Keratinocyte (primary cell): ENCODE measurements at regions not wholly inside any gene's neighbourhood (a gene's known extent, or its start where the extent isn't known, plus 50 kb on each side); places are given as distances from the start of the nearest gene placed in this dataset.

ENCODE experiments used
- DNase-seq: peaks from one replicate; pipeline ENCODE4 v3.0.0-alpha.2; 2011; ENCODE audit warnings: low read depth, missing footprints, low spot score
- FAIRE-seq: peaks from 2 replicates; lab custom pipeline; 2011; peaks lifted over from hg19 to GRCh38; lab: Jason Lieb, UNC
- H2AFZ ChIP-seq: 2 replicates; pipeline ENCODE4 v1.6.0; 2012; ENCODE audit warnings: low read length, control low read depth, inconsistent platforms; ENCODE audit not compliant: control insufficient read depth
- H3K27ac ChIP-seq: 2 replicates; pipeline ENCODE4 v1.5.1; 2011; ENCODE audit warnings: low read length; ENCODE audit not compliant: control insufficient read depth, insufficient read depth
- H3K27me3 ChIP-seq: 3 replicates; pipeline ENCODE4 v1.6.0; 2011; ENCODE audit warnings: low read length; ENCODE audit not compliant: control insufficient read depth, insufficient read depth; ENCODE audit errors: extremely low read depth
- H3K36me3 ChIP-seq, 2 experiments: 2 replicates in 1 of 2; 3 replicates in 1 of 2; pipeline ENCODE4 v1.5.1; 2011; ENCODE audit warnings: low read length in 2 of 2, mild to moderate bottlenecking in 1 of 2; ENCODE audit not compliant: control insufficient read depth in 2 of 2, insufficient read depth in 2 of 2; ENCODE audit errors: extremely low read depth in 1 of 2
- H3K4me1 ChIP-seq: 3 replicates; pipeline ENCODE4 v1.5.1; 2011; ENCODE audit warnings: low read length; ENCODE audit not compliant: control insufficient read depth, insufficient read depth; ENCODE audit errors: extremely low read depth
- H3K4me2 ChIP-seq: 3 replicates; pipeline ENCODE4 v1.6.0; 2011; ENCODE audit warnings: low read depth, low read length; ENCODE audit not compliant: control insufficient read depth, insufficient read depth; ENCODE audit errors: extremely low read depth
- H3K4me3 ChIP-seq, 3 experiments: fragments of 200-600 bp in 1 of 3; sonication (generic) in 1 of 3; 2 replicates in 2 of 3; 3 replicates in 1 of 3; pipeline ENCODE4 v1.5.1; 2011 to 2016; ENCODE audit warnings: low read length in 3 of 3, mild to moderate bottlenecking in 3 of 3, control low read depth in 2 of 3, inconsistent platforms in 1 of 3, low read depth in 1 of 3, mixed read lengths in 1 of 3, mixed run types in 1 of 3, moderate library complexity in 1 of 3; ENCODE audit not compliant: control insufficient read depth in 2 of 3, insufficient read depth in 2 of 3; ENCODE audit errors: extremely low read depth in 1 of 3
- H3K79me2 ChIP-seq: 2 replicates; pipeline ENCODE4 v1.6.0; 2012; ENCODE audit warnings: low read length; ENCODE audit not compliant: control insufficient read depth, insufficient read depth
- H3K9ac ChIP-seq: 3 replicates; pipeline ENCODE4 v1.6.0; 2011; ENCODE audit warnings: low read length; ENCODE audit not compliant: control insufficient read depth, insufficient read depth; ENCODE audit errors: extremely low read depth
- H3K9me1 ChIP-seq: 3 replicates; pipeline ENCODE4 v1.6.0; 2011; ENCODE audit warnings: low read length; ENCODE audit not compliant: control insufficient read depth, insufficient read depth; ENCODE audit errors: extremely low read depth
- H3K9me3 ChIP-seq: 2 replicates; pipeline ENCODE4 v1.5.1; 2012; ENCODE audit warnings: low read depth, low read length; ENCODE audit not compliant: control insufficient read depth
- H4K20me1 ChIP-seq: 3 replicates; pipeline ENCODE4 v1.6.0; 2011; ENCODE audit warnings: low read length; ENCODE audit not compliant: control insufficient read depth, insufficient read depth; ENCODE audit errors: extremely low read depth
- CTCF ChIP-seq, 3 experiments: IDR thresholded peaks in 1 of 3; conservative IDR thresholded peaks in 1 of 3; optimal IDR thresholded peaks in 1 of 3; 2 replicates in 2 of 3; 3 replicates in 1 of 3; pipeline versions ENCODE3 to v1.5.1; 2011; ENCODE audit warnings: low read length in 3 of 3, mild to moderate bottlenecking in 3 of 3, moderate library complexity in 2 of 3, control low read depth in 1 of 3, inconsistent platforms in 1 of 3; ENCODE audit not compliant: insufficient read depth in 2 of 3; ENCODE audit errors: extremely low read depth in 1 of 3
- EZH2 ChIP-seq: IDR thresholded peaks from one replicate; pipeline ENCODE4 v1.6.1; 2012; ENCODE audit warnings: inconsistent platforms, mild to moderate bottlenecking, low read length, moderate library complexity
- dilution Hi-C: fragments of 300-500 bp; cut with MboI; formaldehyde crosslinking; loops from one replicate; pipeline ENCODE4 v1.7.0; 2020; ENCODE audit warnings: low sequenced_read_pairs; ENCODE audit not compliant: extremely low pct_ligation_motif_present

- TF ChIP-seq EZH2 (no peak), CTCF (optimal IDR thresholded peaks at IDR 0.05 in 1 of 3, IDR thresholded peaks at IDR 0.05 in 1 of 3, conservative IDR thresholded peaks at IDR 0.05 in 1 of 3; ENCODE audit: extremely low read depth in 1 of 3, insufficient read depth in 2 of 3, low read length in 3 of 3) (no peak)
- Histone ChIP-seq H3K4me3 (no peak overlapping the region), H3K9ac (no peak overlapping the region), H3K79me2 (no peaks in the 10 kb centered on the region), H3K27me3 (no peaks in the 10 kb centered on the region), H3K4me1 (no peaks in the 10 kb centered on the region), H3K36me3 (no peaks in the 10 kb centered on the region), H3K4me2 (no peak overlapping the region), H2AFZ (no peak overlapping the region), H4K20me1 (no peaks in the 10 kb centered on the region), H3K9me1 (no peaks in the 10 kb centered on the region), H3K27ac (no peak overlapping the region), H3K9me3 (no peaks in the 10 kb centered on the region)
- FAIRE-seq (no peak), DNase-seq (no peak)
- dilution Hi-C loops, result no loop called here
These were observed 813.5 kb downstream of the FAM181B start for GRCh38 chr11:81920205-81920604.

- no peaks in the 10 kb centered on the region for H3K9me1 ChIP-seq
- FAIRE-seq, result no peak
These were observed 817.2 kb downstream of the FAM181B start for GRCh38 chr11:81916451-81916850.

More at GRCh38 chr11:81916451-81916850, 817.2 kb downstream of the FAM181B start:
- TF ChIP-seq CTCF (optimal IDR thresholded peaks at IDR 0.05 in 1 of 3, IDR thresholded peaks at IDR 0.05 in 1 of 3, conservative IDR thresholded peaks at IDR 0.05 in 1 of 3; ENCODE audit: extremely low read depth in 1 of 3, insufficient read depth in 2 of 3, low read length in 3 of 3) (no peak), EZH2 (no peak)
- Histone ChIP-seq H2AFZ (no peak overlapping the region), H3K27me3 (no peaks in the 10 kb centered on the region), H3K36me3 (no peaks in the 10 kb centered on the region), H3K9ac (no peak overlapping the region), H3K27ac (no peak overlapping the region), H3K9me3 (no peaks in the 10 kb centered on the region), H3K4me2 (no peak overlapping the region), H4K20me1 (no peaks in the 10 kb centered on the region), H3K79me2 (no peaks in the 10 kb centered on the region), H3K4me1 (no peaks in the 10 kb centered on the region), H3K4me3 (no peak overlapping the region)
- dilution Hi-C loops, result no loop called here
- no peak for DNase-seq
